AG04450 (cell line): ENCODE measurements at regions not wholly inside any gene's neighbourhood (a gene's known extent, or its start where the extent isn't known, plus 50 kb on each side); places are given as distances from the start of the nearest gene placed in this dataset.
A peak's percentile ranks its signal among the peaks of the same experiment; 100 is the strongest.

ENCODE experiments used
- CTCF ChIA-PET: fragments of 300-600, 350-600 bp; formaldehyde crosslinking; extraction: SDS; loops from one replicate; lab custom pipeline; 2022; ENCODE audit warnings: antibody characterized with exemption, inconsistent platforms; lab: Charles Lee
- POLR2A ChIA-PET: fragments of 350-600 bp; formaldehyde crosslinking; extraction: SDS; loops from one replicate; lab custom pipeline; 2021; ENCODE audit warnings: antibody characterized with exemption, inconsistent platforms; lab: Yijun Ruan, JAX
- DNase-seq: peaks from one replicate; pipeline ENCODE4 v3.0.0-alpha.2; 2011; ENCODE audit warnings: low read depth, low spot score
- H3K27ac ChIP-seq: one replicate; pipeline ENCODE4 v1.5.1; 2012; ENCODE audit warnings: low read depth, low read length, control low read depth
- H3K27me3 ChIP-seq: one replicate; pipeline ENCODE4 v1.6.0; 2012; ENCODE audit warnings: low read length; ENCODE audit not compliant: control insufficient read depth, insufficient read depth
- H3K4me3 ChIP-seq: 2 replicates; pipeline ENCODE4 v1.5.1; 2011; ENCODE audit warnings: mild to moderate bottlenecking, low read depth, low read length, control low read depth
- H3K9me3 ChIP-seq: 2 replicates; pipeline ENCODE4 v1.5.1; 2012; ENCODE audit warnings: low read length; ENCODE audit not compliant: control insufficient read depth, insufficient read depth
- CTCF ChIP-seq: IDR thresholded peaks from 2 replicates; pipeline ENCODE4 v1.5.1; 2011; ENCODE audit warnings: low read depth, low read length, control low read depth, inconsistent platforms

- POLR2A ChIA-PET: interaction anchor here (0.5 kb wide), 1 partner anchor 48 kb away, joined by 4 read pairs; no protein-coding TSS in a partner anchor
Observed at GRCh38 chr6:134823710-134824034, 126.2 kb downstream of the ALDH8A1 start.

GRCh38 chr6:134822920-134823709, 126.8 kb downstream of the ALDH8A1 start:
- peak; percentile 95 for TF ChIP-seq CTCF
- ChIA-PET CTCF (interaction anchor here (0.6 to 3.8 kb wide), 25 partner anchors 9 to 760 kb away, joined by 3 to 40 read pairs (median 6); no protein-coding TSS in a partner anchor), POLR2A (interaction anchor here (0.5 to 1.5 kb wide), 7 partner anchors 38 to 649 kb away, joined by 3 to 11 read pairs (median 4); no protein-coding TSS in a partner anchor)
- DNase-seq: peak; percentile 66
- H3K27me3 ChIP-seq: no peaks in the 10 kb centered on the region
- no peak overlapping the region for H3K4me3 ChIP-seq
- H3K9me3 ChIP-seq: peaks cover 10% of the 10 kb centered on the region
- H3K27ac ChIP-seq: no peak overlapping the region

More at GRCh38 chr6:134823710-134824034, 126.2 kb downstream of the ALDH8A1 start:
- no peaks in the 10 kb centered on the region for H3K27me3 ChIP-seq
- TF ChIP-seq CTCF: no peak
- peaks cover 10% of the 10 kb centered on the region for H3K9me3 ChIP-seq
- no peak for DNase-seq
- H3K27ac ChIP-seq: no peak overlapping the region
- H3K4me3 ChIP-seq: no peak overlapping the region
- CTCF ChIA-PET: interaction anchor here (0.6 to 3.8 kb wide), 18 partner anchors 10 to 712 kb away, joined by 3 to 40 read pairs (median 6); no protein-coding TSS in a partner anchor

GRCh38 chr6:134821928-134822864, 127.7 kb downstream of the ALDH8A1 start:
- H3K27ac ChIP-seq: no peak overlapping the region
- CTCF ChIA-PET: interaction anchor here (0.6 to 3.8 kb wide), 31 partner anchors 8 to 1657 kb away, joined by 3 to 40 read pairs (median 5); no protein-coding TSS in a partner anchor
- POLR2A ChIA-PET: interaction anchor here (0.6 to 1.5 kb wide), 8 partner anchors 38 to 651 kb away, joined by 3 to 11 read pairs (median 4); no protein-coding TSS in a partner anchor

GRCh38 chr6:134821397-134821796, 128.5 kb downstream of the ALDH8A1 start:
- DNase-seq: no peak
- Histone ChIP-seq H3K9me3 (peaks cover 10% of the 10 kb centered on the region), H3K4me3 (no peak overlapping the region), H3K27ac (no peak overlapping the region), H3K27me3 (no peaks in the 10 kb centered on the region)
- ChIA-PET POLR2A (interaction anchor here (0.6 kb wide), 1 partner anchor 650 kb away, joined by 3 read pairs; no protein-coding TSS in a partner anchor), CTCF (interaction anchor here (2.0 to 3.2 kb wide), 3 partner anchors 61 to 698 kb away, joined by 10 to 29 read pairs (median 15); no protein-coding TSS in a partner anchor)
- TF ChIP-seq CTCF: no peak

More at GRCh38 chr6:134821928-134822864, 127.7 kb downstream of the ALDH8A1 start:
- TF ChIP-seq CTCF: no peak
- Histone ChIP-seq H3K27me3 (no peaks in the 10 kb centered on the region), H3K4me3 (no peak overlapping the region), H3K9me3 (peaks cover 10% of the 10 kb centered on the region)
- no peak for DNase-seq
